NCI-H187 (cell line): ENCODE measurements at regions not wholly inside any gene's neighbourhood (a gene's known extent, or its start where the extent isn't known, plus 50 kb on each side); places are given as distances from the start of the nearest gene placed in this dataset.

Experiments used
- DNase-seq, 2 experiments: peaks; one replicate each; lab custom pipeline; 2025; lab: John Stamatoyannopoulos, UW

- no peak for DNase-seq
Measured at GRCh38 chr9:13990331-13990730, 323.6 kb downstream of the NFIB start.

DNA sequence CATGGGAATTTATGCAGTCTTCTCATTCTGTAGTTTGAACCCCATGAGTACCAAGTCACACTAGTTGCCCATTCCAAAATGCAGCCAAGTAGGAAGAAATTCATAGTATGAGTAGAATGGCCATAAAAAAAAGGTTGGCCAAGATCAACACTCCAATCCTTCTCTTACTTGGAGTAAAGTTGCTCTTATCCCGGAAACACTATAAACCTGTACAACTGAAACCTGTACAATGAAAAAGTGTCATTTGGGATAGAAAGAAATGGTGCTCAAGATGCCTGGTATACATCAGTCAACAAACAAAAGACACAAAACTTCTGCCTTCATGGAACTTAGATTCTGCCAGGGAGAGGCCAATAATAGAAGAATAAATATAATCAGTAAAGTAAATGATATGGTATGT is 325.0 kb downstream of the NFIB start:
- DNase-seq, result no peak

DNA sequence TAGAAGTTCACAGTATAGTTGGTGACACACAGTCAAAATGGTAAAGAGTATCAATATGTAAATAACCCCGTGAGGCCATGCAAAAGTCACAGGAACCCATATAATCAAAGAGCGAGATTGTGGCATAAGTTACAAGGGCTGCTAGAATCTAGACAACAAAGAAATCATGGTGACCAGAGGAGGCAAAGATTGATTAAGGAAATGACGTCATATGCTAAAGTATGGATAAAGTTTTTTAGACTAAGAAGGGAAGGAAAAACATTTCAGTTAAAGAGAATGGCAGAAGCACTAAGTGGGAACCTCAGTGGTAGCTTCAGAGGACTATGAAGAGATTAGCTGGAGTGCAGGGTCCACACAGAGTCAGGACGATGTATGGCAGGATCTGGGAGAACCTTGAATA is 330.3 kb downstream of the NFIB start:
- no peak for DNase-seq

DNA sequence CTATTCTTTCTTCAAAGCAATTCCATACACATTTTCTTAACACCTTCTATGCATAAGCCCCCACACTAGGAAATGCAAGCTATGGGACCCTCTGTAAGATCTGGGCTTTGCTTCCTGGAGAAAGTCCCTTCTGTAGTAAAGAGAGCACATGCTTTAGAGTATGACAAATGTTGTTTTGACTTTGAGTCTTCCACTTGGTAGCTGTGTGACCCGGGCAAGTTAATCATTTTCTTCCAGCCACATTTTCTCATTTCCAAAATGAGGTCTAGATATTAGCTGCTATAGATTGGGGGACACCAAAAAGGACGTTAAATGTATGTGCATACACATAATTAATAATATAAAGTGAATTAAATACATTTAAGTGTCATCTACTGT is 334.0 kb downstream of the NFIB start:
- no peak for DNase-seq

GRCh38 chr9:13975611-13976290 is 338.2 kb downstream of the NFIB start:
- no peak for DNase-seq

GRCh38 chr9:13974891-13975290 is 339.1 kb downstream of the NFIB start:
- no peak for DNase-seq

GRCh38 chr9:13971966-13972655 is 341.8 kb downstream of the NFIB start:
- peak in 1 of 2 experiments; percentile 26 for DNase-seq

DNA sequence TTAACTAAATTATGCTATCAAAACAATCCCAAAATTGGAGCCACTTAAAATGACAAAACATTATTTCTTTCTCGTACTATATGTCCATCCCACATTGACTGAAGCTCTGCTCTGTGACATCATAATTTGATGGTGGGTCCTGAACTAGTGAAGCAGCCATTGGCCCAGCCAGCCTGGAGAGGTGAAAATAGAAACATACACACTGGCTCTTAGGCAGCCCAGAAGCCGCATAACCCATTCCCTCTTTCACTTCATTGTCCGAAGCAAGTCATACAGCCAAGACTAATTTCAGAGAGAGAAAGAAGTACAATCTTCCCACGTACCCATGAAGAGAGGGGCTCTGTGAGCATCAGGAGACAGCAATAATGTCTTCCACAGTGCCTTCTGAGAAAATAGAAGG is 342.5 kb downstream of the NFIB start:
- no peak for DNase-seq

- no peak for DNase-seq
Measured at GRCh38 chr9:13970426-13970825, 343.5 kb downstream of the NFIB start.

DNA sequence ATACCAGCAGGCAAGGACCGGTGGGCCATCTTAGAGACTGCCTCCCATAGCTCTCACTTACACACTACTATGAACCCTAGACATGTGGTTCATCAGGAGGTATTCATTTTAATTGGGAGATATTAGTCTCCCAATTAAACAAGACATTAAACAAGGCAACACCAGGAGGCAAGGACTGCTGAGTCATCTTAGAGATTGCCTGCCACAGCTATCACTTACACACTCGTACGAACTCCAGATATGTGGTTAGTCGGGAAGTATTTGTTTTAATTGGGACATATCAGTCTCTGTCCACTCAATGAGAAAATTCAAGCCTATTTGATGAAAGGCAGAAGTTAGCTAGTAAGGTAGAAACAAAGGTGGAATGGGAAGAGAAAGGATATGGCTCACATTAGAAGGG is 343.9 kb downstream of the NFIB start:
- DNase-seq, result no peak

DNA sequence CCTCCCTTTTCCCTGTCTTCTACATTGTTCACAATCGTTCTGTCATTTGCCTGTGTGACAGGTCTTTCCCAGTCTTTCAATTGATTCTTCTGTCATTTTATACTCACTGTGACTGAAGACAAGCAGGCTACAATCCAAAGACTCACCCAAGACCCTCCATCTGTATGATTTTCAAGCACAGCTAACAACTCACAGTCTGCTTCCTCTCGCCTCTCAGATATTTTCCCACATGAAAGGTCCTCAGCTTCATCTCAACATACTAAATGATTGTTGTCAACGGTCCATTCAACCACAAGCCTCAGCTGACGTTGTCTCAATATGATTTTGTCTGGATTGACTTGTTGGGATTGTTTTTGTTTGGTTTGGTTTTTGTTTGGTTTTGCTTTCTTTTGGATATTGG is 346.5 kb downstream of the NFIB start:
- no peak for DNase-seq

- no peak for DNase-seq
Measured at GRCh38 chr9:13967011-13967410, 346.9 kb downstream of the NFIB start.

GRCh38 chr9:13963005-13963653 is 350.8 kb downstream of the NFIB start:
- no peak for DNase-seq

DNA sequence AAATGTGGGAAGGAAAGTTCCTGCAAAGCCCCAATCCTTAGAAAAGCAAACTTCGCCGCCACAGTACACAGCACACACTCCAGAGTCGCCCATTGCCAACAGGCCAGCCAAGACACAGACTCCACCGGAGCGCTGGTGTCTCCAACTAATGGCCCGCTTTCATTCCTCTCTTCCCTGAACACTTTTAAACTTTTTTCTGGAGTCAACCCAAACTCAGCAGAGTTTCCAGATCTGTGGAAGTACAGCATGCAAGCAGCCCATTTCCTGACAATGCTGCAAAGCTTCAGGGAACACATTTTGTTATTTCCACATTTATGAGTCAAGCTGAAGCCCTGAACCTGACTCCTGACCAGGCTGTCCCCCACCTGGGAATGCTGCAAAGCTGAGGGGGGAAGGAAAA is 351.9 kb downstream of the NFIB start:
- DNase-seq, result no peak

DNA sequence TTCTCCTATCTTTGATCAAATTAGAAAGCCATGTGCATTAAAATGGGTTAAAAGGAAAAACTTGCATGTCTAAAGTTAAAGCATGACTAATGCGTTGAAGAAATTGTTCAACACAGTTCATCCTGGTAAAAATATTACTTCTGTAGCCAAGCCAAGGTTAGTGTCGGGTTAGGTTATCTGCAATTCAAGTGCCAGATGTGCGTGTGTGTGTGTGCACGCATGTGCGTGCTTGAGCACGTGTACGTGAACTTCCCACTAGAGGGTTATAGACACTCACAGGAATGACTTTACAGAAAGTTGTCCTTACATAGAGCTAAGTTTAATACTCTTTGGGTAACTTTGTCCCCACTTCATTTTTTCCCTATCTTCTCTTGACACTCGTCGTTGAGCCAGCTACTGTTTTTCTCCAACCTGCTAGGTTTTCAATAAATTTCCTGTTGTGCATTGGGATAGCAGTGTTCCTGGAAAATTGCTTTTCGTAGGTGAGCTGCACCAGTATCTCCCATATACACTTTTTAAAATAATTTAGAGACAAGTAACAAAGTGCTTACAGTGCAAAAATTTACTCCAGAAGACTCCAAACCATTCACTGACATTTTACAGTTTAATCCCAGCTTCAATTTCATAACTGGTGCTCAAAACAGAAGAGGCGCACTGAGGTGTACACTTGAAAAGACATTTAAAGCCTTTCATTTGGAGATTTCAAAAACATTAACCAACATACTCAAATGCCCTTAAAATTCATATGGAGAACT is 353.8 kb downstream of the NFIB start:
- no peak for DNase-seq

GRCh38 chr9:13958672-13959071 is 355.3 kb downstream of the NFIB start:
- DNase-seq, result no peak

DNA sequence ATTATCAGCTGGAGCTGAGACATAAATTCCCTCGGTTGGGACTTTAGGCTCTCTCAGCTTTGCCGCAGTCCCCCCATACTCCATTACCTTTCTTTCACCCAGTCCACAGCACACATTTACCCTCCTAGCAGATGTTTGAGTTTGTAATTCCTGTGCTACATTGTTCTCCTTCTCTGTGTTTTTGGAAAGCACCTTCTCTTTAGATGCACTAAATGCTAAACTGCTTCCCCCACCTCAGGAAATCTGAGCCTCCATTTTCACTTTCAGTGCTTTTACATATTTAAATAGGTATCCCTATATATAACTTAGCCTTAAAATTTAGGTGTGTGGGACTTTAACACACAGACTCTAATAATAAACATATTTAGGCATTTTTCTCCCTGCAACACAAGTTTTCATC is 356.9 kb downstream of the NFIB start:
- DNase-seq, result no peak

- peak in 1 of 2 experiments; percentile 13 for DNase-seq
Measured at GRCh38 chr9:13956107-13956506, 357.8 kb downstream of the NFIB start.

DNA sequence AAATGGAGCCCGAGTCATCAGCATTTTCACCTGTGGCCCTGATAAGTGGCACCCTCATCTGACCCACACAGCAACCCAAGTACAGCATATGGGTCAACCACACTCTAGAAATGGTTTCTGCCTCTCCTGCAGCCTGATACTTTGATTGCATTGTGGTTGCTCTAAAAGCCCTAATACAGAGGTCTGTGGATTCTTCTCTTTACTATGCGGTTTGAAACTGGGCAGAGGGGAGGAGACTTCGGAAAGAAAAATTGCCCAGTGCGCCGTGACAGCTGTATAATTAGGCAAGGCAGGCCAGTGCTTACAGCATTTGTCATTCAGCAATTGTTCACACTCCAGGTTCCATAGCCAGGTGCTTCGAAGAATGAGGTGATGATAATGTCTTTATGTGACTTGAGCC is 361.0 kb downstream of the NFIB start:
- peak; percentile 55 to 64 for DNase-seq

GRCh38 chr9:13948037-13948436 is 365.9 kb downstream of the NFIB start:
- no peak for DNase-seq

DNA sequence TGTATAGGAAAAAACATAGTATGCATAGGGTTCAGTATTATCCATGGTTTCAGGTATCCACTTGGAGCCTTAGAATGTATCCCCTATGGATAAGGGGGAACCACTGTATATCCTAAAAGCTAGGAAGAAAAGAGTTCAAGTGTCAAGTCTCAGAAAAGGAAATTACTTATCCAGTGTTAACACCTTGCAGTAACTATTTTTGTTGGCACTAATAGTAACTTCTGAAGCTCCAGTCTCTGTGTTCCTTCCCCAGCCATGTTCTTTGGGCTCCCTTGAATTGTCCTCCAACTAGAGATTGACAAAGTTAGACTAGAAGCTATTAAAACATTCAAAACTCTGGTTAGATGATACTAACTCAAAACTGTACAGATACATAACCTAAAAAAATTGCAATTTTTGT is 370.8 kb downstream of the NFIB start:
- no peak for DNase-seq

DNA sequence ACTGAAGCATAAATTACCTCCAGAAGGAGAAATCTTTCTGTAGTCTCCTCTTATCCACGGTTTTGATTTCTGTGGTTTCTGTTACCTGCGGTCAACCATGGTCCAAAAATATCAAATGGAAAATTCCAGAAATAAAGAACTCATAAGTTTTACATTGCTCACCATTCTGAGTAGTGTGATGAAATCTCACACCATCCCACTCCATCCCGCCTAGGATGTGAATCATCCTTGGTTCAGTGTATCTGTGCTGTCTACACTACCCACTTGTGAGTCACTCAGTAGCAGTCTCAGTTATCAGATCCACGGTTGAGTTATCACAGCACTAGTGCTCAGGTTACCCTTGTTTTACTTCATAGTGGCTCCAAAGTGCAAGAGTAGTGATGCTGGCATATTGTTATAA is 371.2 kb downstream of the NFIB start:
- no peak for DNase-seq

- DNase-seq, result no peak
Measured at GRCh38 chr9:13942201-13942600, 371.7 kb downstream of the NFIB start.
